ENCODE measurements at regions not wholly inside any gene's neighbourhood (a gene's known extent, or its start where the extent isn't known, plus 50 kb on each side); places are given as distances from the start of the nearest gene placed in this dataset.

- Histone ChIP-seq H4K20me1 (replicated peaks; ENCODE audit: control insufficient read depth, extremely low read depth, insufficient read depth, low read length) (no peaks in the 10 kb centered on the region), H3K79me2 (ENCODE audit: control insufficient read depth, insufficient read depth, low read length) (no peaks in the 10 kb centered on the region), H3K4me1 (ENCODE audit: control insufficient read depth, extremely low read depth, insufficient read depth, low read length) (no peaks in the 10 kb centered on the region), H3K27me3 (ENCODE audit: control insufficient read depth in 2 of 2, insufficient read depth in 2 of 2, low read length in 2 of 2) (no peaks in the 10 kb centered on the region), H3K36me3 (ENCODE audit: control insufficient read depth in 2 of 2, extremely low read depth in 1 of 2, insufficient read depth in 2 of 2, low read length in 2 of 2) (no peaks in the 10 kb centered on the region), H3K4me3 (replicated peaks in 1 of 3; ENCODE audit: insufficient read depth in 1 of 3, low read depth in 1 of 3, low read length in 3 of 3) (no peak overlapping the region), H3K4me2 (ENCODE audit: insufficient read depth, low read length) (no peak overlapping the region), H3K9me1 (replicated peaks; ENCODE audit: control insufficient read depth, extremely low read depth, insufficient read depth, low read length) (no peaks in the 10 kb centered on the region), H3K9me3 (replicated peaks; ENCODE audit: control insufficient read depth, insufficient read depth, low read length) (no peaks in the 10 kb centered on the region), H2AFZ (ENCODE audit: low read depth, low read length) (no peak overlapping the region), H3K27ac (ENCODE audit: insufficient read depth, low read depth, low read length) (no peak overlapping the region), H3K9ac (replicated peaks; ENCODE audit: extremely low read depth, insufficient read depth, low read length) (no peak overlapping the region)
- ChIA-PET CTCF (no interaction called here), POLR2A (no interaction called here)
- dilution Hi-C loops (cut with MboI; ENCODE audit: extremely low pct_ligation_motif_present, low sequenced_read_pairs) (no loop called here), intact Hi-C loops (cut with micrococcal nuclease) (no loop called here)
- BruUV-seq (replicated peaks): no TSS peak
- DNase-seq (ENCODE audit: low read depth, low spot score) (no peak), FAIRE-seq (no peak)
- TF ChIP-seq JUN (IDR thresholded peaks at IDR 0.05; ENCODE audit: borderline replicate concordance, insufficient read depth, insufficient read length, low read depth): no peak
- no peak for TF ChIP-seq EZH2 (IDR thresholded peaks at IDR 0.05; ENCODE audit: borderline replicate concordance, low read depth, low read length, severe bottlenecking)
- no peak for TF ChIP-seq MYC (IDR thresholded peaks at IDR 0.05; ENCODE audit: low read depth, low read length)
- no peak for TF ChIP-seq MAX (IDR thresholded peaks at IDR 0.05; ENCODE audit: insufficient read depth, insufficient read length)
- TF ChIP-seq POLR2AphosphoS5 (IDR thresholded peaks at IDR 0.05; ENCODE audit: insufficient read depth, low read depth, low read length): no peak
- no peak for TF ChIP-seq POLR2A (IDR thresholded peaks at IDR 0.05; ENCODE audit: low read depth, low read length)
- TF ChIP-seq GATA2 (IDR thresholded peaks at IDR 0.05; ENCODE audit: insufficient read depth, insufficient read length, low read depth, low read length): no peak
- TF ChIP-seq FOS (IDR thresholded peaks at IDR 0.05; ENCODE audit: borderline replicate concordance, insufficient read depth, low read length): no peak
- no peak for TF ChIP-seq CTCF (IDR thresholded peaks at IDR 0.05; ENCODE audit: extremely low read depth in 1 of 2, insufficient read depth in 1 of 2, low read depth in 1 of 2, low read length in 2 of 2)
Measured at GRCh38 chr9:106761493-106761892, 101.5 kb upstream of the ZNF462 start.
